ENCODE measurements at regions not wholly inside any gene's neighbourhood (a gene's known extent, or its start where the extent isn't known, plus 50 kb on each side); places are given as distances from the start of the nearest gene placed in this dataset.
"Not testable (repeated sequence)": the region's sequence is repeated elsewhere in the genome, so short reads cannot be mapped to it uniquely, and the experiment has no call there.

DNA sequence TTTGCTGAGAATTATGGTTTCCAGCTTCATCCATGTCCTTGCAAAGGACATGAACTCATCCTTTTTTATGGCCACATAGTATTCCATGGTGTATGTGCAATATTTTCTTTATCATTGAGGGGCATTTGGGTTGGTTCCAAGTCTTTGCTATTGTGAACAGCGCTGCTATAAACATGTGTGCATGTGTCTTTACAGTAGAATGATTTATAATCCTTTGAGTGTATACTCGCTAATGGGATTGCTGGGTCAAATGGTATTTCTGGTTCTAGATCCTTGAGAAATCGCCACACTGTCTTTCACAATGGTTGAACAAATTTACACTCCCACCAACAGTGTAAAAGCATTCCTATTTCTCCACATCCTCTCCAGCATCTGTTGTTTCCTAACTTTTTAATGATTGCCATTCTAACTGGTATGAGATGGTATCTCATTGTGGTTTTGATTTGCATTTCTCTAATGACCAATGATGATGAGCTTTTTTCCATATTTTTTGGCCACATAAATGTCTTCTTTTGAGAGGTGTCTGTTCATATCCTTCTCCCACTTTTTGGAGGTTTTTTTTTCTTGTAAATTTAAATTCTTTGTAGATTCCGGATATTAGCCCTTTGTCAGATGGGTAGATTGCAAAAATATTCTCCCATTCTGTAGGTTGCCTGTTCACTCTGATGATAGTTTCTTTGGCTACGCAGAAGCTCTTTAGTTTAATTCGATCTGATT lies 180.1 kb downstream of the PLPPR4 start:
- DNase-seq (ENCODE audit: low read depth), result not testable (repeated sequence)

DNA sequence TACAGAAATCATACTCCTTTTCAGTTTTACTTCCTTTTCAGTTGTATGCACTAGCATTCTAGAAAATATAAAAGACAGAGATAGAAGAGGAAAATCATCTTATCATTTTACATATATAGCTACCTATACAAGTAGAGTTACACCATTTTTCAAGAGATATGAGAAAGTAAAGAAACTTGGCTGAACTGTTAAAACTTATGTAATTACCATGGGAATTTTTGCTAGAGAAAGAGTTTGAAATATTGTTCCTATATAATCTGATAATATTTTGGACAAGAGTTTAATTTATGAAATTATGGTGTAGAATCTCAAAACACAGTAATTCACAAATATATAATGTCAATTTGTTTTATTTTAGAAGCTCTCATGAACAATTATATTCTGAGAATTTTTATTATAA lies 180.8 kb downstream of the PLPPR4 start:
- DNase-seq (ENCODE audit: low read depth), result no peak

DNA sequence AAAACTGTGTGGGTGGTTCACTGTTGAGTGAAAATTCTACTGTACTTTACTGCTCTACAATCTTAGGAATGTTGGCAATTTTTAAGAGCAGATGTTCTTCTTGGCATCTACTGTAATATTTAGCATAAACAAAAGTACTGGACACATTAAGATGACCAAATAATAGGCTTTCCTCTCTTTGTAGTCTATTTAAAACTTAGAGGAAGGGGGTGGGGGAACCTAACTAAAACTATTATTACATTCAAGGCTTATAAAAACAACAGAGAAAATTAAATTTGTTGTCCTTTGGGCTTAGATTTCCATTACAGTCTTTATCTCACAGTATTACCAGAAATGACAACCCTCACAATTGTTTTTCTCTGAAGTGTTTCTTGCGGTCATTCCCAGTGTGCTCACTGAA lies 181.2 kb downstream of the PLPPR4 start:
- no peak for DNase-seq (ENCODE audit: low read depth)

DNA sequence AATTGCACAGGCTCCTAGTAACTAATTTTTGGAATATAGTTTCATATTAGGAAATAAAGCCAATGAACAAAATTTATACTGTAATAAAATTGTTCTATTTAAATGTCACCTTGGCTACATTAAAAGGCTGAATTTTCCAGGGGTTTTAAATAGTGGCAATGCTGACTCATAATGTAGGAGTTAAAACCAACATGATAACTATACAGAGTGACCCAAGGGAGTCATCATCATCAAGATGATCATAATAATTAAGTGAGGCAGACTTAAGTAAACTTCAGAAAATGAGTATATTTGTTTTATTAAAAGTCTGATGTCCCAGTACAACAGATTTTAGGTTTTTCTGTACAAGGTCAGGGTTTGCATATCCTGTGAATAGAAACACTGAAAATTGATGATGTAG lies 183.4 kb downstream of the PLPPR4 start:
- DNase-seq (ENCODE audit: low read depth), result no peak

DNA sequence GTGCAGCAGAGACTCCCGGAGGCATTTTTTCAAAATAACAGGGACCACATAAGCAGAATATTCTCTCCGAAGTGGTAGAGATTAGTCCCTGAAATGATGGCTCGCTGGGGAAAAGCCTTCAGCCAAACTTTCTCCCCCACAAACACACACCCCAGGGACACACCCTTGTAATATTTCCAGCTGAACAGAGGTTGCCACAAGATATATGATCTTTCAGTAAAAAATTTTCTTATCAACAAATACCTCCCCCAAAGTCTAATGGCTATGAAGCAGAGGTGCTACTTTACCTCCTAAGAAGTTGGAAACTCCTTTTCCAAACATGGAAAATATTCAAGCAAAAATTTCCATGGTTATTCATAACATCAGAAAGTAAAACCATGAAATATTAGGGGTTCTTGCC lies 190.2 kb upstream of the PALMD start:
- no peak for DNase-seq (ENCODE audit: low read depth)

DNA sequence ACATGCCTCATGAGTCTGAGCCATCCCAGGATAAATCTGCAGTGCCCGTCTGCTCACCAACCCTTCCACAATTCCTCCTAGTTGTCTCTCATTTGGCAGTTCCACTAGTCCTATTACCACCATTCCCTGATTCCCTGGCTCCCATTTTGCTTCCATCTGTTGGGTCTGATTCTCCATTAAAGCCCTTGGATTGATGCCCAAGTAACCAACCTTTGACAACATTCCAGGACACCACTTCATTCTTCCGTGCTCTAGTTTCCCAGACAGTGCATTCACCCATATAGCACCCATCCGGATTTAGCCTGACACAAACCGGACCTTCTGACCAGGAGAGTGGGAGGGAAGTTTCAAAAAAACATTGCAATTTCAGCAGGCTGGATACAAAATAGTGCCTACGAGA lies 189.4 kb upstream of the PALMD start:
- DNase-seq (ENCODE audit: low read depth), result peak; percentile 80

DNA sequence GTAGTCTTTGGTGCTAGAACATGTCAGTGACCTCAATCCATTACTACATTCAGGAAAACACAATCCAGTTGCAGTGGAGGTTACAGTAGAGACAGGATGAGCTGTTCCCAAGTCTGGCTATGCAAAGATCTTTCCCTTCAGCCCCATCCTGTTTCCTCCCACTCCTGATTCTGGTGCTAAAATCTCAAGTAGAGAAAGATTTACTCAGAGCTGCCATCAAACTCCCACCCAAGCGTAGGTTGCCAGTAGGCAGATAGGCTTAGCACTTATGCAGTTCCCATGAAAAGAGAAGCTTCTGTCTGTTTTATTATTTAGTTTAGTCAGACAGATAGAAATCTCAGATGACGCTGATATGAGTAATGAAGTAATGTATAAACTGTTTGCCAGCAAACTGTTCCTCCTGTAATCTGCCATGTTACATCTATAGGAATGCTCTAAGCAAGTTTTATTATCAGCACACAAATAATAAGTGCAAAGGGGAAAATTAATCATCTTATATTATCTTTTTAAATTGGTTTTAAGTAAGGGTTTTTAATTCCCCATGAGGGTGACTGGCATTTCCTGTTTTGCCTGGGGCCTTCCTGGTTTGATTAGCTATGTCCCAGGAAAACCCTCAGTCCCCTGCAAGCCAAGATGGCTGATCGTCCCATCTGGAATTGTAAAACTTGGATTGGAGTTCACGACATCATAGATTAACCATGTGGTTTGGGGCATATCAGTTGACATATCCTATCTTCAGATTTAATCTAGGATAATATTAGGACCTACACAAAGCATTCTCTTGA lies 188.3 kb upstream of the PALMD start:
- DNase-seq (ENCODE audit: low read depth), result peak; percentile 41

DNA sequence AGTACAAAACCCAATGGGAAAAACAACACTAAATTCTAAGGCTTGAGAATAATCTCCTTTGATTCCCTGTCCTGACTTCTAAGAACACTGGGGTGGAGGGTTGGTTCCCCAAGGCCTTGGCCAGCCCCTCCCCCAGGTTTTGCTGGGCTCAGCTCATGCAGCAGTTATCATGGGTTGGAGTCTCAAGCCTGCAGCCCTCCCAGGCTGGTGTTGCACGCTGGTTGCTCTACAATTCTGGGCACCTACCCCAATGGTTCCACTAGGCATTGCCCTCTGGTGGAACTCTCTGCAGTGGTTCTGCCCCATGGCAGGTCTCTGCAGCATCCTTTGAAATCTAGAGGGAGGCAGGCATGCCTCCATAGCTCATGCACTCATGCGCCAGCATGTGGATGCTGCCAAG lies 184.4 kb upstream of the PALMD start:
- no peak for DNase-seq (ENCODE audit: low read depth)

DNA sequence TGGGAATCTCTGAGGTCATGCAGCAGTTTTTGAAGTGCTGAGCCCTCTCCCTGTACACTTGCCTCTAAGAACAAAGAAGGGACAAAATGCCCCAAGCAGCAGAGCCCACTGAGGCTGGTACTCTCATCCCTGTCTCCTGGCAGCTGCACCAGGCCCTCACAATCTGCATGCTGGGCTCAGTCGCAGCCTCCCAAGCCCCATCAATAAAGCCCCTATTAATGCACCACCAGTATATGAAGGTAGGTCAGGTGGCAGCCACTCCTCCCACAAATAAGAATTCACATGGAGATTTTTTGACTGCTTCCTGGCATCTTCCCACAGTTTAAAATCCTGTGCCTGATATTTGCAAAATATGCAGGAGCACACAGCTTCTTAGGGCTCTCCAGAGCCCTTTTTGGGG lies 181.2 kb upstream of the PALMD start:
- DNase-seq (ENCODE audit: low read depth), result no peak

DNA sequence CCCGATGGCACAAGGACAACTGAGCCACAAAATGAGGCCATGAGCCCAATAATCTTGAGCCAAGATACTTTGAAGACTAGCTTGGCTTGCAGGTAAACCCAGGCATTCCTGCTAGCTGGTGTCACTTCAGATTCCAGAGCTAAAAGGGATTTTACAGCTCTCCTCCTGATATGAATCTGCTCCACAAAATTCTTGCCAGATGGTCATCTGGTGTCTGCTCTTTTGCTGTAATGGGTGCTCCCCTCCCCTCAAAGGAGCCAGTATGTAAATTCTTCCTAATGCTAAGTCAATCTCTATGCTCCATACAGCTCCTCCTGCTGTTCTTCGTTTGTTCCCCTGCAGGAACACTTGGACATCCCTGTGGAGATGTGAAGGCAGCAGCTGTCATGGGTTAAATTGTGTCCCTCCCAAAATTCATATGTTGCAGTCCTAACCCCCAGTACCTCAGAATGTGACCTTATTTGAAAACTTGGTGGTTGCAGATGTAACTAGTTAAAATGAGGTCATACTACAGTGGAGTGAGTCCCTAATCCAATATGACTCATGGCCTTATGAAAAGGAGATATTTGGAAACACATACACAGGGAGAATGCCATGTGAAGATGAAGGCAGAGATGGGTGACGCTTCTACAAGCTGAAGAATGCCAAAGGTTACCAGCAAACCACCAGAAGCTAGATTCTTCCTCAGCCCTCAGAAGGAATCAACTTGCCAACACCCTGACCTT lies 180.6 kb upstream of the PALMD start:
- DNase-seq (ENCODE audit: low read depth), result peak; percentile 42

DNA sequence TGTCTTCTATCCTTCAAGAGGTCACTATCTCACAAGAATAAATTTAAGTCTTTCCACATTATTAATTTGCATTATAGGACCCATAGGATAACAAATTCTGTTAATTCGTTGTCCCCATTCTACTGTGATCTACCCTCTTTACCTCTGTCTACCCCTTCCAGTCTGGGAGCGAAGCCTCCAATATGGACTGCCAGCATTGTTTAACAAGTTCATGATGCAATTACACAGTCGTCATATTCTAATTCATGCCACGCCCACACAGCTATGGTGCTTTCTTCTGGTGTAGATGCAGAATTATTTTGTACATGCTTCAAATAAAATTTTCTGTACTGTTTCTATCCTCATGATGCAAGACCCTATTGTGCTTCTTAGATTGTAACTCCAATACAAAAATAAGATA lies 178.3 kb upstream of the PALMD start:
- no peak for DNase-seq (ENCODE audit: low read depth)

DNA sequence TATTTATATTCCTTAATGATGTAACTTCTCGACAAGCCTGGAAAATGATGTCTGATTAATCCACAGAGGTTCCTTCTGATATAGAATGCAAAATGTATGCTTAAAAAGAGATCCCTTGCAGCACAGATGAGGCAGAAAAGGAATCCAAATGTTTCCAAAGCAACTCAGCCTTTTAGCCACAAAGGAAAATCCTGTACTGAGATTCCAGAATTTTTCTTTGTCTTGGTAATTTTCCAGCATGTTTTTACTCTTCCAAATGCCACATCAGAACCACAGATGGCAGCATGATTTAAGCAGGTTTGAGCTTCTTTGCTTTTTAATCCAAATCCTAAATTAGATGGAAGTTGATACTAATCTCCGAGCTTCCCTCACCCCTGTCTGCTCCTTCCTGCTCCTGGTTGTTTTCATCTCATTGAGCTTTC lies 176.4 kb upstream of the PALMD start:
- DNase-seq (ENCODE audit: low read depth), result no peak

DNA sequence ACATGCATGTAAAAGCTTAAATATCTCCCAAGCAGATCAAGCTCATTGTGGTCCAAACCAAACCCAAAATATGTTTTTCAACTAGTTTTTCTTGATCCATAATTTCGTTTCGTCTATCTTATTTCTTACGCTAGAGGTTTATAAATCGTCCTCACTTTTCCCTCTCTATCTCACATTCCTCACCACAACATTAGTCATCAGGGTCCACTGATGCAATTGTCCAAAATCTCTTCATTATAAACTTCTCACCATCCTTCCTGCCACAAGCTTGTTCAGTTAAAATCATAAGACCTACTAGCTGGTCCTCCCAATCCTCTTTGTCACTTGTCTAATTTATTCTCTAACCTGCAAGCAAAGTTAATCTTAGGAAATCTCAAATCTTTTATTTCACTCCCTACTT lies 173.0 kb upstream of the PALMD start:
- DNase-seq (ENCODE audit: low read depth), result no peak

DNA sequence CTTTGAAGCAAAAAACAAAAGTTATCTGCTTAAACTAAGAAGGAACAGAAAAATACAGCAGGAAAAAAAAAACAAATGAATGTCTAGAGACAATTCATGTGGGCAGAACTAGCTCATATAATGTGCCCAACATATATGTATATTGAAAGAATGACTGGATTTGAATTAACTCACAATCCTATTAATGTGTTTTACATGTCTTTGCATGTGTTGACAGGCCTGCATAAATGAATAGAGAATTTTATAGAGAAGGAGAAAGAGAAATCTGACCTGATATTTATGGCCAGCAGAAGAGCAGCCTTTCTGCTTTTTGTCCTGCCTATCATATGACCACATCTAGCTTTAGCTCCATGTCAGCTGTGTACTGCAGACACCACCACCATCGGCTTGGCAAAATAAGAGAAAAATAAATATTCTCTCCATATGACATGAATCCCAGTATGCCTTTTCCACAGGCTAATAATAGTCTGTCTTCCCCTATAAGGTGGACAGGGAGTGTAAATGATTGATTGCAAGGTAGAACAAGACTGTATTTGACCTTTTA lies 171.5 kb upstream of the PALMD start:
- DNase-seq (ENCODE audit: low read depth), result no peak

DNA sequence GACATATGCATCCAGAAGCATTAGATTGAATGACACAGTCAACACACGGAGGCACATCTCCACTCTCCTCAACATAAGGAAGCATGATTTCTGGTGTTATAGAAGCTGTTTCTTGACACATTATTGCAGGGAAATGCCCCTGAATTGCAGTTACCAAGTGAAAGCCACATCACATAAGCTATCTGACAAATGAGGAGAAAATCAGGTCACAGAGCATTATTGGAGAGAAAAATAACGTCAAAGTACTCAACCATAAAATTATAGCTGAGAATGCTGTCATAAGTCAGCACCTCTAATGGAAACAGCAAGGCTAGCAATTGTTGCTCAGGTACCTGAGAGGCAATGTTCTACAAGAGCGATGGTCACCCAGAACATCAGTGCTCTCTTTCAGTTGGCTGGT lies 169.9 kb upstream of the PALMD start:
- DNase-seq (ENCODE audit: low read depth), result no peak

DNA sequence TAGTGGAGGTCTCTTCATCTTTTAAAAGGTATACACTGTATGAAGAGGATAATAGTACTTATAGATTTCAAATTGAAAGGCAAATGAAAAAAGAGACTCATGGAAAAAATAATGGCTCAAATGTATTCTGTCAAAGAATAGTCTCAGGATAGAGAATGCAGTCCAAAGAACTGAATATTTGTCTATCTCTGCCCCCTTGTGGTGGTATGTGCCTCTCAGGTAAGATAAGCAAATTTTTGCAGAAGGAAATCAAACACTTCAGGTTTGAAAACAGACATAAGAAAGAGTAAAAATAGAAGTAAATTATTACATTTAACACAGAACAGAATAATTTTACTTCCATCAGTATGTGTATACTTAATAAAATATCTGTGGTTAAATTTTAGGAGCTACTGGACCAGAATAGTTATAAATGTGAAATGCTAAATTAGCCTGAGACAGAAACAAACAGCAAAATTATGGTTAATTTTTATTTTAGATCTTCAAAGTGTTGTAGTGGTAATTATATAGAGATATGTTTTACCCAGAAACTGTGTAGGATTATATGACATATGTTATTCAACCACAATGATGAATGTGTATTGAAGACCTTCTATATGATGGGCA lies 164.4 kb upstream of the PALMD start:
- DNase-seq (ENCODE audit: low read depth), result peak; percentile 66

DNA sequence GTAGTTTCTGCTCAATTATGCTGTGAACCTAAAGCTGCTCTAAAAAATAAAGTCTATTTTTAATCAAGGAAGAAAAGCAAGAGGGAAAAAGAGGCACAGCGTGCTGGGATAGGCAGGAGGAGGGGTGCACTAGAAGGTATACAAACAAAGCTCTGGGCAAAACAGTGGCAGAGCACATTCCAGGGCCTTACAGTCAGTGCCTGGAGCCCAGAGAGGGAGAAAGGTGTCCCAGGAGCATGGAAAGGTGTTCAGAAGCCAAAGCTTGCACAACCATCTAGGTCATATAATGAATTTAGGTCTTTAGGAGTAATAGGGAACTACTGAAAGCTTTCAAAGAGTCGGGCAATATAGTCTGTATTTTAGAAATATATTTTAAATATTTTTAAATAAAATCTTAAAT lies 163.6 kb upstream of the PALMD start:
- DNase-seq (ENCODE audit: low read depth), result no peak

DNA sequence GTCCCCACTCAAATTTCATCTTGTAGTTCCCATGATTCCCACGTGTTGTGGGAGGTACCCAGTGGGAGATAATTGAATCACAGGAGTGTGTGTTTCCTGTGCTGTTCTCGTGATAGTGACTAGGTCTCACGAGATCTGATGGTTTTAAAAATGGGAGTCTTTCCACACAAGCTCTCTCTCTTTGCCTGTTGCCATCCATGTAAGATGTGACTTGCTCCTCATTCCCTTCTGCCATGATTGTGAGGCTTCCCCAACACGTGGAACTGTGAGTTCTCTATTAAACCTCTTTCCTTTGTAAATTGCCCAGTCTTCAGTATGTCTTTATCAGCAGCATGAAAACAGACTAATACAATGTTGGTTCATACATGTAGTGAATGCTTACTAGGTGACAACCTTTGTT lies 163.2 kb upstream of the PALMD start:
- no peak for DNase-seq (ENCODE audit: low read depth)

DNA sequence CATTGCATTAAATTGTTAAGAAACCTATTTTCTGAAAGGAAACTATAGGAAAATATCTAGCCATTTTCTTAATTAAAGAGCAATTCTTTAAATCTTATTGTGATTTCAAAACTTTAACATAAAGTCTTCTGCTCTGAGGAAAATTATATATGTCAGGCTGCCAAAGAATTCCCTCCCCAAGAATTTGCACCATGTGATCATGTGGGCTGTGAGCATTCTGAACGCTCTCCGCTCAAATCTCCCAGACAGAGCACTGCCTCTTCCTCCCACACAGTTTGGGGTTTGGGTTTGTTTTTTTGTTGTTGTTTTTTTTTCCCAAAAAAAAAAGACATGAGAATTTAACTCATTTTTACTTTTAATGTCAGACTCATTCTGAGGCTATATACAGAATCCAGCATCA lies 155.9 kb upstream of the PALMD start:
- DNase-seq (ENCODE audit: low read depth), result no peak

DNA sequence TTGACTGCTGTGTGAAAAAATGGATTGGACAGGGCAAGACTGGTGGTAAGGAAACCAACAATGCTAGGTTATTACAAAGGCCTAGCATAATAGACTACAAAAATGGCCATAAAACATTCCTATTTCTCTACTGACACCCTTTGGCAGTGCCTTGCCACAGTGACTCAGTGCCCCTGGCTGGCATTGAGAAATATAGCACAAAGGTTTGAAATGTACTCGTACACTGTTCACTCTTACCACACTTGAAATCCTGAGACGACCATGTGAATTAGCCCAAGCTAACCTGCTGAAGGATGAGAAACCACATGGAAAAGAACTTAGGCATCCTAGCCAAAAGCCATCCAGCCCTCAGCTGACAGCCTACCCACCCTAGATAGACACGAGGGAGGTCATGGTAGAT lies 149.8 kb upstream of the PALMD start:
- DNase-seq (ENCODE audit: low read depth), result peak; percentile 68

DNA sequence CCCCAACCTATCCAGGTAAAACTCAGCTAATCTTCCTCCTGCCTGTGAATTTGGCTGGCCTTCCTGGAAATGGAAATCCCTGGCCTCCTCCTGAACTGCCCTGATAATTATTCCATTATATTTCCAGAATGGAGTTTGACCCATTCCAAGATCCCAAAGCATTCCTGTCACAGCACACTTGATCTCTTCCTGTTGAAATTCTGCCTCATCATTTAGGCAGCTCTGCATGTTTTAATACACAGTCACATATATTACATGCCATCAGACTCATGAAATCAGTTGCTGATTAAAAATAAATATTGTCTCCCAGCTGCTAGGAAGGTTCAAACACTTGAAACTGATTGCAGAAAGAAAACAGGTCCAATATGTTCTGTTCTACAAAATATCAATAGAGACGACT lies 148.2 kb upstream of the PALMD start:
- DNase-seq (ENCODE audit: low read depth), result no peak

DNA sequence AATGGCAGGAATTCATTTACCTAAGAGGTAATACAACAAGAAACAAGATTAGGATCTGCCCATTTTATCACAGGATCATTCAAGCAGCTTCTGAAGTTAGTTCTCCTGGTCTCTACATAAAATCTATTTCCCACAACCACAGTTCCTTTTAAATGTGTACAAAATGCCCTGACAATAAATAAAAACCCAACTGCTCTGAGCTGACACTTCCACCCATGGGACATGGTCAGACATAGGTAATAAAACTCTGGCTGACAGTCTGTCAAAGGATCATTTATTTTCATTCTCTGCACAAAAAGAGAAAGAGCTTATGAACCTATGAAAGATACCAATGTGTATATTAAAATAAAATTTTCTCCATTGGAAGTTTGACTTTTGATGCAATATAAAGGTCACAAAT lies 145.4 kb upstream of the PALMD start:
- DNase-seq (ENCODE audit: low read depth), result no peak
